ENCODE measurements at regions not wholly inside any gene's neighbourhood (a gene's known extent, or its start where the extent isn't known, plus 50 kb on each side); places are given as distances from the start of the nearest gene placed in this dataset.

GRCh38 chr3:153704115-153704514 lies 417.1 kb upstream of the ARHGEF26 start:
- H2AFZ ChIP-seq (ENCODE audit: control insufficient read depth, low read depth, low read length): no peak overlapping the region
- no peak overlapping the region for H3K4me3 ChIP-seq
- H3K9ac ChIP-seq (ENCODE audit: control insufficient read depth, insufficient read depth, low read length): no peak overlapping the region
- no peaks in the 10 kb centered on the region for H4K20me1 ChIP-seq (ENCODE audit: control insufficient read depth, insufficient read depth)
- no peak for FAIRE-seq
- no peaks in the 10 kb centered on the region for H3K9me3 ChIP-seq (replicated peaks; ENCODE audit: control insufficient read depth, insufficient read depth, low read length)
- ChIA-PET RAD21 (ENCODE audit: unreplicated experiment) (no interaction called here), SMC1A (ENCODE audit: uncharacterized antibody, unreplicated experiment) (no interaction called here), CTCF (no interaction called here), POLR2A (no interaction called here)
- H3K4me1 ChIP-seq (ENCODE audit: control insufficient read depth, insufficient read depth, low read length): no peaks in the 10 kb centered on the region
- 84% methylated on average over 1 of the region's 1 CpG for WGBS (ENCODE audit: insufficient coverage, insufficient replicate concordance, low lambda C conversion rate, missing lambda C conversion rate)
- no peak for ATAC-seq
- TF ChIP-seq SP1 (IDR thresholded peaks at IDR 0.05; ENCODE audit: low read depth, low read length): no peak
- no peak for TF ChIP-seq DPF2 (IDR thresholded peaks at IDR 0.05)
- no peaks in the 10 kb centered on the region for H3K79me2 ChIP-seq (ENCODE audit: control insufficient read depth, insufficient read depth, low read length)
- in situ Hi-C loops (cut with MboI) (no loop called here), intact Hi-C loops (cut with micrococcal nuclease; ENCODE audit: unreplicated experiment) (no loop called here)
- BruUV-seq (replicated peaks): no TSS peak
- no peak overlapping the region for H3K4me2 ChIP-seq (ENCODE audit: control insufficient read depth, insufficient read depth)
- no peak overlapping the region for H3K27ac ChIP-seq (ENCODE audit: control insufficient read depth, insufficient read depth)
- no peak for DNase-seq (ENCODE audit: low read depth, low spot score)
- no peaks in the 10 kb centered on the region for H3K27me3 ChIP-seq (replicated peaks in 1 of 2; ENCODE audit: control insufficient read depth in 2 of 2, insufficient read depth in 2 of 2, low read length in 1 of 2)
- no peaks in the 10 kb centered on the region for H3K36me3 ChIP-seq (ENCODE audit: control insufficient read depth in 2 of 2, insufficient read depth in 2 of 2, low read length in 1 of 2)

DNA sequence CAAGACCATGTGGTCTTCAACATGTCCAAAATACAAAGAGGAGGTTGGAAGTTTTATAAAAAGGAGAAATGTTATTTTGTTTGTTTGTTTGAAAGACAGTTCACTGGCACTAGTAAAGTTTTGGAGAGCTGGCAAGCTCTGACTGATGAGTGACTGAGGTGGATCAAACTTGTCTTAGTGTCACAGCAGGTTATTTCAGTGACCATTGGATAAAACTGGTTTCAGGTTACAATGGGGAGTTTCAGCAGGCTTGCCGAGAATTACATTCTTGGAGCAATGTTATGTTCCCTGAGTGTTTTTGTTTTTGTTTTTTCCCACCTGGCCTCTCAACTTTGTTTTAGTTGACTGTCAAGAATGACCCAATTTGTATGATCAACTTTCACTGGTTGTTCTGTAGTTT lies 414.5 kb upstream of the ARHGEF26 start:
- Histone ChIP-seq H3K4me1 (ENCODE audit: control insufficient read depth, insufficient read depth, low read length) (no peaks in the 10 kb centered on the region), H4K20me1 (ENCODE audit: control insufficient read depth, insufficient read depth) (no peaks in the 10 kb centered on the region), H3K27ac (ENCODE audit: control insufficient read depth, insufficient read depth) (no peak overlapping the region), H2AFZ (ENCODE audit: control insufficient read depth, low read depth, low read length) (no peak overlapping the region), H3K27me3 (replicated peaks in 1 of 2; ENCODE audit: control insufficient read depth in 2 of 2, insufficient read depth in 2 of 2, low read length in 1 of 2) (no peaks in the 10 kb centered on the region), H3K9ac (ENCODE audit: control insufficient read depth, insufficient read depth, low read length) (no peak overlapping the region), H3K36me3 (ENCODE audit: control insufficient read depth in 2 of 2, insufficient read depth in 2 of 2, low read length in 1 of 2) (no peaks in the 10 kb centered on the region), H3K9me3 (replicated peaks; ENCODE audit: control insufficient read depth, insufficient read depth, low read length) (no peaks in the 10 kb centered on the region), H3K4me3 (no peak overlapping the region), H3K79me2 (ENCODE audit: control insufficient read depth, insufficient read depth, low read length) (no peaks in the 10 kb centered on the region), H3K4me2 (ENCODE audit: control insufficient read depth, insufficient read depth) (no peak overlapping the region)
- ChIA-PET POLR2A (no interaction called here), SMC1A (ENCODE audit: uncharacterized antibody, unreplicated experiment) (no interaction called here), RAD21 (ENCODE audit: unreplicated experiment) (no interaction called here), CTCF (no interaction called here)
- DNase-seq (ENCODE audit: low read depth, low spot score) (no peak), ATAC-seq (no peak), FAIRE-seq (no peak)
- in situ Hi-C loops (cut with MboI): no loop called here
- intact Hi-C loops (cut with micrococcal nuclease; ENCODE audit: unreplicated experiment): no loop called here
- no TSS peak for BruUV-seq (replicated peaks)
- 88% methylated on average over 1 of the region's 1 CpG for WGBS (ENCODE audit: insufficient coverage, insufficient replicate concordance, low lambda C conversion rate, missing lambda C conversion rate)
- TF ChIP-seq ZZZ3 (IDR thresholded peaks at IDR 0.05; ENCODE audit: control insufficient read depth, insufficient read length, low read depth) (no peak), BHLHE40 (IDR thresholded peaks at IDR 0.05; ENCODE audit: borderline replicate concordance in 1 of 2, low read depth in 2 of 2, low read length in 1 of 2) (no peak), CBFB (IDR thresholded peaks at IDR 0.05; ENCODE audit: low read depth) (no peak), CEBPB (IDR thresholded peaks at IDR 0.05; ENCODE audit: borderline replicate concordance in 1 of 2, low read depth in 2 of 2, low read length in 2 of 2) (no peak), TCF3 (IDR thresholded peaks at IDR 0.05; ENCODE audit: borderline replicate concordance, insufficient read depth, low read depth, low read length) (no peak), PAX8 (IDR thresholded peaks at IDR 0.05) (no peak), NFYB (IDR thresholded peaks at IDR 0.05; ENCODE audit: insufficient read depth, low read depth, low read length) (no peak), ATF3 (IDR thresholded peaks at IDR 0.05; ENCODE audit: borderline replicate concordance, extremely low read depth, low read depth, low read length) (no peak), ZNF274 (IDR thresholded peaks at IDR 0.05; ENCODE audit: insufficient read depth, insufficient read length) (no peak), RBBP5 (conservative IDR thresholded peaks at IDR 0.05) (no peak)
- TF ChIP-seq, protein P1, sequence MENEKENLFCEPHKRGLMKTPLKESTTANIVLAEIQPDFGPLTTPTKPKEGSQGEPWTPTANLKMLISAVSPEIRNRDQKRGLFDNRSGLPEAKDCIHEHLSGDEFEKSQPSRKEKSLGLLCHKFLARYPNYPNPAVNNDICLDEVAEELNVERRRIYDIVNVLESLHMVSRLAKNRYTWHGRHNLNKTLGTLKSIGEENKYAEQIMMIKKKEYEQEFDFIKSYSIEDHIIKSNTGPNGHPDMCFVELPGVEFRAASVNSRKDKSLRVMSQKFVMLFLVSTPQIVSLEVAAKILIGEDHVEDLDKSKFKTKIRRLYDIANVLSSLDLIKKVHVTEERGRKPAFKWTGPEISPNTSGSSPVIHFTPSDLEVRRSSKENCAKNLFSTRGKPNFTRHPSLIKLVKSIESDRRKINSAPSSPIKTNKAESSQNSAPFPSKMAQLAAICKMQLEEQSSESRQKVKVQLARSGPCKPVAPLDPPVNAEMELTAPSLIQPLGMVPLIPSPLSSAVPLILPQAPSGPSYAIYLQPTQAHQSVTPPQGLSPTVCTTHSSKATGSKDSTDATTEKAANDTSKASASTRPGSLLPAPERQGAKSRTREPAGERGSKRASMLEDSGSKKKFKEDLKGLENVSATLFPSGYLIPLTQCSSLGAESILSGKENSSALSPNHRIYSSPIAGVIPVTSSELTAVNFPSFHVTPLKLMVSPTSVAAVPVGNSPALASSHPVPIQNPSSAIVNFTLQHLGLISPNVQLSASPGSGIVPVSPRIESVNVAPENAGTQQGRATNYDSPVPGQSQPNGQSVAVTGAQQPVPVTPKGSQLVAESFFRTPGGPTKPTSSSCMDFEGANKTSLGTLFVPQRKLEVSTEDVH (IDR thresholded peaks at IDR 0.05; ENCODE audit: low read depth, partially characterized antibody): no peak
- TF ChIP-seq, protein P2, sequence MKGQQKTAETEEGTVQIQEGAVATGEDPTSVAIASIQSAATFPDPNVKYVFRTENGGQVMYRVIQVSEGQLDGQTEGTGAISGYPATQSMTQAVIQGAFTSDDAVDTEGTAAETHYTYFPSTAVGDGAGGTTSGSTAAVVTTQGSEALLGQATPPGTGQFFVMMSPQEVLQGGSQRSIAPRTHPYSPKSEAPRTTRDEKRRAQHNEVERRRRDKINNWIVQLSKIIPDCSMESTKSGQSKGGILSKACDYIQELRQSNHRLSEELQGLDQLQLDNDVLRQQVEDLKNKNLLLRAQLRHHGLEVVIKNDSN (IDR thresholded peaks at IDR 0.05; ENCODE audit: borderline replicate concordance, extremely low read length, insufficient read depth, low read depth, low read length): no peak

All from GM12878 (cell line).